NCI-H2171 (cell line): ENCODE measurements at regions not wholly inside any gene's neighbourhood (a gene's known extent, or its start where the extent isn't known, plus 50 kb on each side); places are given as distances from the start of the nearest gene placed in this dataset.
"Not testable (repeated sequence)": the region's sequence is repeated elsewhere in the genome, so short reads cannot be mapped to it uniquely, and the experiment has no call there.

Experiments used
- DNase-seq: peaks from one replicate; lab custom pipeline; 2025; lab: John Stamatoyannopoulos, UW

GRCh38 chr5:53733853-53734252, 173.4 kb downstream of the NDUFS4 start:
- DNase-seq, result peak; percentile 41

- no peak for DNase-seq
These were observed 177.7 kb downstream of the NDUFS4 start for GRCh38 chr5:53738105-53738504.

GRCh38 chr5:53739111-53739510, 178.7 kb downstream of the NDUFS4 start:
- DNase-seq, result no peak

- DNase-seq, result no peak
These were observed 189.2 kb downstream of the NDUFS4 start for GRCh38 chr5:53749621-53750020.

- DNase-seq, result not testable (repeated sequence)
These were observed 191.8 kb downstream of the NDUFS4 start for GRCh38 chr5:53752282-53752681.

GRCh38 chr5:53766673-53767072, 206.2 kb downstream of the NDUFS4 start:
- no peak for DNase-seq

GRCh38 chr5:53777864-53778618, 217.6 kb downstream of the NDUFS4 start:
- DNase-seq, result no peak

GRCh38 chr5:53779541-53779981, 219.1 kb downstream of the NDUFS4 start:
- DNase-seq, result no peak

- no peak for DNase-seq
These were observed 222.2 kb downstream of the NDUFS4 start for GRCh38 chr5:53782620-53783019.

GRCh38 chr5:53783624-53784228, 223.3 kb downstream of the NDUFS4 start:
- DNase-seq, result no peak

- no peak for DNase-seq
These were observed 224.2 kb downstream of the NDUFS4 start for GRCh38 chr5:53784596-53784995.

GRCh38 chr5:53785924-53786323, 225.5 kb downstream of the NDUFS4 start:
- no peak for DNase-seq

- DNase-seq, result no peak
These were observed 229.6 kb downstream of the NDUFS4 start for GRCh38 chr5:53790026-53790425.

- DNase-seq, result no peak
These were observed 231.9 kb downstream of the NDUFS4 start for GRCh38 chr5:53792338-53792737.

GRCh38 chr5:53799644-53800043, 239.2 kb downstream of the NDUFS4 start:
- DNase-seq, result not testable (repeated sequence)

- DNase-seq, result not testable (repeated sequence)
These were observed 248.0 kb downstream of the NDUFS4 start for GRCh38 chr5:53808392-53808791.

- no peak for DNase-seq
These were observed 254.4 kb downstream of the NDUFS4 start for GRCh38 chr5:53814819-53815218.

- DNase-seq, result no peak
These were observed 255.0 kb downstream of the NDUFS4 start for GRCh38 chr5:53815471-53815870.

- DNase-seq, result no peak
These were observed 256.7 kb downstream of the NDUFS4 start for GRCh38 chr5:53817183-53817582.

- no peak for DNase-seq
These were observed 259.0 kb downstream of the NDUFS4 start for GRCh38 chr5:53819482-53819881.

GRCh38 chr5:53820119-53820801, 259.8 kb downstream of the NDUFS4 start:
- no peak for DNase-seq

- no peak for DNase-seq
These were observed 260.3 kb downstream of the NDUFS4 start for GRCh38 chr5:53820802-53821171.

GRCh38 chr5:53825016-53825415, 264.6 kb downstream of the NDUFS4 start:
- DNase-seq, result no peak
